Brain pericyte (primary cell): ENCODE measurements at regions not wholly inside any gene's neighbourhood (a gene's known extent, or its start where the extent isn't known, plus 50 kb on each side); places are given as distances from the start of the nearest gene placed in this dataset.

ENCODE experiments used
- DNase-seq: peaks from one replicate; pipeline ENCODE4 v3.0.0-alpha.2; 2012; ENCODE audit warnings: low read depth, low spot score

GRCh38 chr11:41971592-41971991, 512.1 kb upstream of the LRRC4C start:
- no peak for DNase-seq

- DNase-seq = no peak
Measured at GRCh38 chr11:41978945-41979344, 519.5 kb upstream of the LRRC4C start.

GRCh38 chr11:41980741-41981140, 521.3 kb upstream of the LRRC4C start:
- no peak for DNase-seq

GRCh38 chr11:41982276-41982675, 522.8 kb upstream of the LRRC4C start:
- DNase-seq = no peak

- no peak for DNase-seq
Measured at GRCh38 chr11:41982975-41983374, 523.5 kb upstream of the LRRC4C start.

- DNase-seq = no peak
Measured at GRCh38 chr11:41983475-41983874, 524.0 kb upstream of the LRRC4C start.

- no peak for DNase-seq
Measured at GRCh38 chr11:41984023-41984422, 524.6 kb upstream of the LRRC4C start.

GRCh38 chr11:41985799-41986198, 526.3 kb upstream of the LRRC4C start:
- DNase-seq = no peak

GRCh38 chr11:41988951-41989572, 529.6 kb upstream of the LRRC4C start:
- no peak for DNase-seq

GRCh38 chr11:41989823-41990380, 530.5 kb upstream of the LRRC4C start:
- DNase-seq = no peak

GRCh38 chr11:41996533-41996932, 537.1 kb upstream of the LRRC4C start:
- no peak for DNase-seq

GRCh38 chr11:41997844-41998401, 538.5 kb upstream of the LRRC4C start:
- DNase-seq = no peak

- no peak for DNase-seq
Measured at GRCh38 chr11:41999066-41999465, 539.6 kb upstream of the LRRC4C start.

GRCh38 chr11:42003801-42004200, 544.3 kb upstream of the LRRC4C start:
- DNase-seq = no peak

- no peak for DNase-seq
Measured at GRCh38 chr11:42006766-42007165, 547.3 kb upstream of the LRRC4C start.

- no peak for DNase-seq
Measured at GRCh38 chr11:42012271-42012670, 552.8 kb upstream of the LRRC4C start.

- no peak for DNase-seq
Measured at GRCh38 chr11:42013656-42014201, 554.3 kb upstream of the LRRC4C start.

- DNase-seq = no peak
Measured at GRCh38 chr11:42021911-42022310, 562.5 kb upstream of the LRRC4C start.

GRCh38 chr11:42023267-42023666, 563.8 kb upstream of the LRRC4C start:
- DNase-seq = no peak

GRCh38 chr11:42025121-42025803, 565.8 kb upstream of the LRRC4C start:
- DNase-seq = no peak

GRCh38 chr11:42034826-42035225, 575.4 kb upstream of the LRRC4C start:
- DNase-seq = no peak

GRCh38 chr11:42036201-42036600, 576.7 kb upstream of the LRRC4C start:
- no peak for DNase-seq

- DNase-seq = no peak
Measured at GRCh38 chr11:42043312-42043711, 583.9 kb upstream of the LRRC4C start.
